Keratinocyte (primary cell): ENCODE measurements at regions not wholly inside any gene's neighbourhood (a gene's known extent, or its start where the extent isn't known, plus 50 kb on each side); places are given as distances from the start of the nearest gene placed in this dataset.
"Not testable (repeated sequence)": the region's sequence is repeated elsewhere in the genome, so short reads cannot be mapped to it uniquely, and the experiment has no call there.

Source experiments
- DNase-seq: peaks from one replicate; pipeline ENCODE4 v3.0.0-alpha.2; 2011; ENCODE audit warnings: low read depth, missing footprints, low spot score
- FAIRE-seq: peaks from 2 replicates; lab custom pipeline; 2011; peaks lifted over from hg19 to GRCh38; lab: Jason Lieb, UNC
- H2AFZ ChIP-seq: 2 replicates; pipeline ENCODE4 v1.6.0; 2012; ENCODE audit warnings: low read length, control low read depth, inconsistent platforms; ENCODE audit not compliant: control insufficient read depth
- H3K27ac ChIP-seq: 2 replicates; pipeline ENCODE4 v1.5.1; 2011; ENCODE audit warnings: low read length; ENCODE audit not compliant: control insufficient read depth, insufficient read depth
- H3K27me3 ChIP-seq: 3 replicates; pipeline ENCODE4 v1.6.0; 2011; ENCODE audit warnings: low read length; ENCODE audit not compliant: control insufficient read depth, insufficient read depth; ENCODE audit errors: extremely low read depth
- H3K36me3 ChIP-seq, 2 experiments: 2 replicates in 1 of 2; 3 replicates in 1 of 2; pipeline ENCODE4 v1.5.1; 2011; ENCODE audit warnings: low read length in 2 of 2, mild to moderate bottlenecking in 1 of 2; ENCODE audit not compliant: control insufficient read depth in 2 of 2, insufficient read depth in 2 of 2; ENCODE audit errors: extremely low read depth in 1 of 2
- H3K4me1 ChIP-seq: 3 replicates; pipeline ENCODE4 v1.5.1; 2011; ENCODE audit warnings: low read length; ENCODE audit not compliant: control insufficient read depth, insufficient read depth; ENCODE audit errors: extremely low read depth
- H3K4me2 ChIP-seq: 3 replicates; pipeline ENCODE4 v1.6.0; 2011; ENCODE audit warnings: low read depth, low read length; ENCODE audit not compliant: control insufficient read depth, insufficient read depth; ENCODE audit errors: extremely low read depth
- H3K4me3 ChIP-seq, 3 experiments: fragments of 200-600 bp in 1 of 3; sonication (generic) in 1 of 3; 2 replicates in 2 of 3; 3 replicates in 1 of 3; pipeline ENCODE4 v1.5.1; 2011 to 2016; ENCODE audit warnings: low read length in 3 of 3, mild to moderate bottlenecking in 3 of 3, control low read depth in 2 of 3, inconsistent platforms in 1 of 3, low read depth in 1 of 3, mixed read lengths in 1 of 3, mixed run types in 1 of 3, moderate library complexity in 1 of 3; ENCODE audit not compliant: control insufficient read depth in 2 of 3, insufficient read depth in 2 of 3; ENCODE audit errors: extremely low read depth in 1 of 3
- H3K79me2 ChIP-seq: 2 replicates; pipeline ENCODE4 v1.6.0; 2012; ENCODE audit warnings: low read length; ENCODE audit not compliant: control insufficient read depth, insufficient read depth
- H3K9ac ChIP-seq: 3 replicates; pipeline ENCODE4 v1.6.0; 2011; ENCODE audit warnings: low read length; ENCODE audit not compliant: control insufficient read depth, insufficient read depth; ENCODE audit errors: extremely low read depth
- H3K9me1 ChIP-seq: 3 replicates; pipeline ENCODE4 v1.6.0; 2011; ENCODE audit warnings: low read length; ENCODE audit not compliant: control insufficient read depth, insufficient read depth; ENCODE audit errors: extremely low read depth
- H3K9me3 ChIP-seq: 2 replicates; pipeline ENCODE4 v1.5.1; 2012; ENCODE audit warnings: low read depth, low read length; ENCODE audit not compliant: control insufficient read depth
- H4K20me1 ChIP-seq: 3 replicates; pipeline ENCODE4 v1.6.0; 2011; ENCODE audit warnings: low read length; ENCODE audit not compliant: control insufficient read depth, insufficient read depth; ENCODE audit errors: extremely low read depth
- CTCF ChIP-seq, 3 experiments: IDR thresholded peaks in 1 of 3; conservative IDR thresholded peaks in 1 of 3; optimal IDR thresholded peaks in 1 of 3; 2 replicates in 2 of 3; 3 replicates in 1 of 3; pipeline versions ENCODE3 to v1.5.1; 2011; ENCODE audit warnings: low read length in 3 of 3, mild to moderate bottlenecking in 3 of 3, moderate library complexity in 2 of 3, control low read depth in 1 of 3, inconsistent platforms in 1 of 3; ENCODE audit not compliant: insufficient read depth in 2 of 3; ENCODE audit errors: extremely low read depth in 1 of 3
- EZH2 ChIP-seq: IDR thresholded peaks from one replicate; pipeline ENCODE4 v1.6.1; 2012; ENCODE audit warnings: inconsistent platforms, mild to moderate bottlenecking, low read length, moderate library complexity
- dilution Hi-C: fragments of 300-500 bp; cut with MboI; formaldehyde crosslinking; loops from one replicate; pipeline ENCODE4 v1.7.0; 2020; ENCODE audit warnings: low sequenced_read_pairs; ENCODE audit not compliant: extremely low pct_ligation_motif_present

GRCh38 chr7:69539531-69539930 lies 58.7 kb upstream of the AUTS2 start:
- no peak overlapping the region for H2AFZ ChIP-seq
- TF ChIP-seq EZH2 (no peak), CTCF (optimal IDR thresholded peaks at IDR 0.05 in 1 of 3, IDR thresholded peaks at IDR 0.05 in 1 of 3, conservative IDR thresholded peaks at IDR 0.05 in 1 of 3; ENCODE audit: extremely low read depth in 1 of 3, insufficient read depth in 2 of 3, low read length in 3 of 3) (no peak)
- no peaks in the 10 kb centered on the region for H3K9me1 ChIP-seq
- no peak overlapping the region for H3K9ac ChIP-seq
- H3K4me1 ChIP-seq = no peaks in the 10 kb centered on the region
- no peaks in the 10 kb centered on the region for H3K36me3 ChIP-seq
- no peaks in the 10 kb centered on the region for H3K9me3 ChIP-seq
- no peak overlapping the region for H3K4me2 ChIP-seq
- no peaks in the 10 kb centered on the region for H3K27me3 ChIP-seq
- FAIRE-seq (no peak), DNase-seq (no peak)
- no peaks in the 10 kb centered on the region for H3K79me2 ChIP-seq
- H4K20me1 ChIP-seq = no peaks in the 10 kb centered on the region
- dilution Hi-C loops = no loop called here
- H3K27ac ChIP-seq = no peak overlapping the region
- no peak overlapping the region for H3K4me3 ChIP-seq

GRCh38 chr7:69540287-69540686 lies 58.0 kb upstream of the AUTS2 start:
- no peak overlapping the region for H3K27ac ChIP-seq
- no peak for DNase-seq

GRCh38 chr7:69541779-69542432 lies 56.4 kb upstream of the AUTS2 start:
- H3K9me3 ChIP-seq, H3K27ac ChIP-seq, H3K4me2 ChIP-seq, H3K4me1 ChIP-seq, H3K36me3 ChIP-seq, H4K20me1 ChIP-seq, DNase-seq, H3K79me2 ChIP-seq, H3K9me1 ChIP-seq, H2AFZ ChIP-seq, dilution Hi-C loops, FAIRE-seq, H3K4me3 ChIP-seq, H3K27me3 ChIP-seq, H3K9ac ChIP-seq: not testable (repeated sequence)

More at GRCh38 chr7:69540287-69540686, 58.0 kb upstream of the AUTS2 start:
- no peak overlapping the region for H3K4me2 ChIP-seq
- dilution Hi-C loops = no loop called here
- no peaks in the 10 kb centered on the region for H3K79me2 ChIP-seq
- H3K9ac ChIP-seq = no peak overlapping the region
- H3K4me3 ChIP-seq = no peak overlapping the region
- no peaks in the 10 kb centered on the region for H3K9me3 ChIP-seq
- no peaks in the 10 kb centered on the region for H3K27me3 ChIP-seq
- H3K9me1 ChIP-seq = no peaks in the 10 kb centered on the region
- TF ChIP-seq EZH2 (no peak), CTCF (optimal IDR thresholded peaks at IDR 0.05 in 1 of 3, IDR thresholded peaks at IDR 0.05 in 1 of 3, conservative IDR thresholded peaks at IDR 0.05 in 1 of 3; ENCODE audit: extremely low read depth in 1 of 3, insufficient read depth in 2 of 3, low read length in 3 of 3) (no peak)
- no peaks in the 10 kb centered on the region for H4K20me1 ChIP-seq
- H3K4me1 ChIP-seq = no peaks in the 10 kb centered on the region
- FAIRE-seq = no peak
- H3K36me3 ChIP-seq = no peaks in the 10 kb centered on the region
- no peak overlapping the region for H2AFZ ChIP-seq
